ENCODE measurements at regions not wholly inside any gene's neighbourhood (a gene's known extent, or its start where the extent isn't known, plus 50 kb on each side); places are given as distances from the start of the nearest gene placed in this dataset.

GRCh38 chr19:57053401-57053800, 66.4 kb upstream of the USP29 start:
- DNase-seq: no peak
- no peak overlapping the region for H3K4me3 ChIP-seq (ENCODE audit: low read length)
- no peak overlapping the region for H3K4me3 Mint-ChIP-seq
- H3K27ac ChIP-seq (ENCODE audit: low read depth, low read length): no peak overlapping the region
- H3K27ac Mint-ChIP-seq: no peak overlapping the region
- H3K27me3 ChIP-seq (ENCODE audit: control insufficient read depth in 2 of 2, insufficient read depth in 2 of 2, low read length in 2 of 2): no peaks in the 10 kb centered on the region
- ATAC-seq: no peak
- H3K36me3 Mint-ChIP-seq: peaks cover 0 to 25% (median 3%) of the 10 kb centered on the region in 5 donors
- intact Hi-C loops (cut with micrococcal nuclease): no loop called here
- no peaks in the 10 kb centered on the region for H3K4me1 ChIP-seq (ENCODE audit: control insufficient read depth in 2 of 2, insufficient read depth in 2 of 2, low read length in 2 of 2)
- H3K27me3 Mint-ChIP-seq: peaks cover 0 to 4% (median 0%) of the 10 kb centered on the region in 5 donors
- H3K9me3 Mint-ChIP-seq: peaks cover 21 to 89% (median 43%) of the 10 kb centered on the region in 11 donors
- POLR2A ChIA-PET: no interaction called here
- H3K36me3 ChIP-seq (ENCODE audit: control insufficient read depth in 2 of 3, insufficient read depth in 3 of 3, low read length in 3 of 3): no peaks in the 10 kb centered on the region
- CTCF ChIA-PET: no interaction called here
- H3K9me3 ChIP-seq (ENCODE audit: control insufficient read depth in 2 of 3, low read length in 3 of 3): peaks cover 0 to 54% (median 0%) of the 10 kb centered on the region in 3 experiments
- no peaks in the 10 kb centered on the region for H3K4me1 Mint-ChIP-seq

- DNase-seq: no peak
- no peaks in the 10 kb centered on the region for H3K4me1 Mint-ChIP-seq
These were observed 63.8 kb upstream of the USP29 start for GRCh38 chr19:57055956-57056355.

GRCh38 chr19:57057036-57057686, 62.6 kb upstream of the USP29 start:
- Mint-ChIP-seq H3K9me3 (peaks cover 26 to 79% (median 38%) of the 10 kb centered on the region in 11 donors), H3K4me3 (no peak overlapping the region), H3K27ac (no peak overlapping the region), H3K36me3 (peaks cover 0 to 28% (median 0%) of the 10 kb centered on the region in 5 donors), H3K4me1 (no peaks in the 10 kb centered on the region), H3K27me3 (peaks cover 0 to 5% (median 0%) of the 10 kb centered on the region in 5 donors)
- ATAC-seq (no peak), DNase-seq (no peak)
- POLR2A ChIA-PET: no interaction called here
- intact Hi-C loops (cut with micrococcal nuclease): no loop called here
- Histone ChIP-seq H3K27me3 (ENCODE audit: control insufficient read depth in 2 of 2, insufficient read depth in 2 of 2, low read length in 2 of 2) (no peaks in the 10 kb centered on the region), H3K9me3 (ENCODE audit: control insufficient read depth in 2 of 3, low read length in 3 of 3) (peaks cover 0 to 41% (median 0%) of the 10 kb centered on the region in 3 experiments), H3K27ac (ENCODE audit: low read depth, low read length) (no peak overlapping the region), H3K4me3 (ENCODE audit: low read length) (no peak overlapping the region), H3K36me3 (ENCODE audit: control insufficient read depth in 2 of 3, insufficient read depth in 3 of 3, low read length in 3 of 3) (no peaks in the 10 kb centered on the region), H3K4me1 (ENCODE audit: control insufficient read depth in 2 of 2, insufficient read depth in 2 of 2, low read length in 2 of 2) (no peaks in the 10 kb centered on the region)
- CTCF ChIA-PET: no interaction called here

More at GRCh38 chr19:57055956-57056355, 63.8 kb upstream of the USP29 start:
- ChIA-PET POLR2A (no interaction called here), CTCF (no interaction called here)
- H3K4me3 Mint-ChIP-seq: no peak overlapping the region
- Histone ChIP-seq H3K36me3 (ENCODE audit: control insufficient read depth in 2 of 3, insufficient read depth in 3 of 3, low read length in 3 of 3) (no peaks in the 10 kb centered on the region), H3K27me3 (ENCODE audit: control insufficient read depth in 2 of 2, insufficient read depth in 2 of 2, low read length in 2 of 2) (no peaks in the 10 kb centered on the region), H3K4me3 (ENCODE audit: low read length) (no peak overlapping the region), H3K9me3 (ENCODE audit: control insufficient read depth in 2 of 3, low read length in 3 of 3) (peaks cover 0 to 41% (median 0%) of the 10 kb centered on the region in 3 experiments), H3K27ac (ENCODE audit: low read depth, low read length) (no peak overlapping the region), H3K4me1 (ENCODE audit: control insufficient read depth in 2 of 2, insufficient read depth in 2 of 2, low read length in 2 of 2) (no peaks in the 10 kb centered on the region)
- no peak for ATAC-seq
- H3K9me3 Mint-ChIP-seq: peaks cover 25 to 79% (median 36%) of the 10 kb centered on the region in 11 donors
- no peak overlapping the region for H3K27ac Mint-ChIP-seq
- H3K36me3 Mint-ChIP-seq: peaks cover 0 to 26% (median 3%) of the 10 kb centered on the region in 5 donors
- intact Hi-C loops (cut with micrococcal nuclease): no loop called here
- H3K27me3 Mint-ChIP-seq: peaks cover 0 to 4% (median 0%) of the 10 kb centered on the region in 5 donors

GRCh38 chr19:57058871-57059270, 60.9 kb upstream of the USP29 start:
- intact Hi-C loops (cut with micrococcal nuclease): no loop called here
- Histone ChIP-seq H3K9me3 (ENCODE audit: control insufficient read depth in 2 of 3, low read length in 3 of 3) (peaks cover 0 to 46% (median 0%) of the 10 kb centered on the region in 3 experiments), H3K4me1 (ENCODE audit: control insufficient read depth in 2 of 2, insufficient read depth in 2 of 2, low read length in 2 of 2) (no peaks in the 10 kb centered on the region), H3K27ac (ENCODE audit: low read depth, low read length) (no peak overlapping the region), H3K4me3 (ENCODE audit: low read length) (no peak overlapping the region), H3K36me3 (ENCODE audit: control insufficient read depth in 2 of 3, insufficient read depth in 3 of 3, low read length in 3 of 3) (no peaks in the 10 kb centered on the region), H3K27me3 (ENCODE audit: control insufficient read depth in 2 of 2, insufficient read depth in 2 of 2, low read length in 2 of 2) (no peaks in the 10 kb centered on the region)
- Mint-ChIP-seq H3K27ac (no peak overlapping the region), H3K9me3 (peaks cover 30 to 83% (median 41%) of the 10 kb centered on the region in 11 donors), H3K27me3 (peaks cover 0 to 6% (median 0%) of the 10 kb centered on the region in 5 donors), H3K36me3 (peaks cover 0 to 19% (median 8%) of the 10 kb centered on the region in 5 donors), H3K4me3 (no peak overlapping the region), H3K4me1 (no peaks in the 10 kb centered on the region)
- no peak for DNase-seq
- no peak for ATAC-seq
- CTCF ChIA-PET: no interaction called here
- POLR2A ChIA-PET: no interaction called here

GRCh38 chr19:57063070-57063469, 56.7 kb upstream of the USP29 start:
- ChIA-PET POLR2A (no interaction called here), CTCF (no interaction called here)
- no peaks in the 10 kb centered on the region for H3K4me1 Mint-ChIP-seq
- intact Hi-C loops (cut with micrococcal nuclease): no loop called here
- no peak for ATAC-seq
- Histone ChIP-seq H3K4me1 (ENCODE audit: control insufficient read depth in 2 of 2, insufficient read depth in 2 of 2, low read length in 2 of 2) (no peaks in the 10 kb centered on the region), H3K9me3 (ENCODE audit: control insufficient read depth in 2 of 3, low read length in 3 of 3) (peaks cover 0 to 39% (median 0%) of the 10 kb centered on the region in 3 experiments), H3K36me3 (ENCODE audit: control insufficient read depth in 2 of 3, insufficient read depth in 3 of 3, low read length in 3 of 3) (no peaks in the 10 kb centered on the region), H3K27me3 (ENCODE audit: control insufficient read depth in 2 of 2, insufficient read depth in 2 of 2, low read length in 2 of 2) (no peaks in the 10 kb centered on the region), H3K27ac (ENCODE audit: low read depth, low read length) (no peak overlapping the region), H3K4me3 (ENCODE audit: low read length) (no peak overlapping the region)
- H3K27me3 Mint-ChIP-seq: peaks cover 0 to 8% (median 0%) of the 10 kb centered on the region in 5 donors
- no peak for DNase-seq
- peak overlapping the region in 1 of 9 donors; percentile 25 for H3K27ac Mint-ChIP-seq
- no peak overlapping the region for H3K4me3 Mint-ChIP-seq
- H3K36me3 Mint-ChIP-seq: peaks cover 0 to 17% (median 8%) of the 10 kb centered on the region in 5 donors
- H3K9me3 Mint-ChIP-seq: peaks cover 18 to 86% (median 38%) of the 10 kb centered on the region in 11 donors

- intact Hi-C loops (cut with micrococcal nuclease): no loop called here
- POLR2A ChIA-PET: no interaction called here
- Mint-ChIP-seq H3K9me3 (peaks cover 15 to 95% (median 39%) of the 10 kb centered on the region in 11 donors), H3K27me3 (peaks cover 0 to 6% (median 0%) of the 10 kb centered on the region in 5 donors), H3K4me3 (no peak overlapping the region), H3K36me3 (peaks cover 0 to 16% (median 8%) of the 10 kb centered on the region in 5 donors), H3K27ac (no peak overlapping the region), H3K4me1 (peaks cover 0 to 2% (median 0%) of the 10 kb centered on the region in 7 donors)
- Histone ChIP-seq H3K27ac (ENCODE audit: low read depth, low read length) (no peak overlapping the region), H3K36me3 (ENCODE audit: control insufficient read depth in 2 of 3, insufficient read depth in 3 of 3, low read length in 3 of 3) (no peaks in the 10 kb centered on the region), H3K4me1 (ENCODE audit: control insufficient read depth in 2 of 2, insufficient read depth in 2 of 2, low read length in 2 of 2) (no peaks in the 10 kb centered on the region), H3K4me3 (ENCODE audit: low read length) (no peak overlapping the region), H3K9me3 (ENCODE audit: control insufficient read depth in 2 of 3, low read length in 3 of 3) (peaks cover 0 to 40% (median 0%) of the 10 kb centered on the region in 3 experiments), H3K27me3 (ENCODE audit: control insufficient read depth in 2 of 2, insufficient read depth in 2 of 2, low read length in 2 of 2) (no peaks in the 10 kb centered on the region)
- no peak for ATAC-seq
- DNase-seq: no peak
- CTCF ChIA-PET: no interaction called here
These were observed 52.3 kb upstream of the USP29 start for GRCh38 chr19:57067440-57067839.

GRCh38 chr19:57068311-57068710, 51.5 kb upstream of the USP29 start:
- H3K4me1 Mint-ChIP-seq: peaks cover 0 to 2% (median 0%) of the 10 kb centered on the region in 7 donors
- DNase-seq: no peak

More at GRCh38 chr19:57068311-57068710, 51.5 kb upstream of the USP29 start:
- intact Hi-C loops (cut with micrococcal nuclease): no loop called here
- no peaks in the 10 kb centered on the region for H3K36me3 ChIP-seq (ENCODE audit: control insufficient read depth in 2 of 3, insufficient read depth in 3 of 3, low read length in 3 of 3)
- Mint-ChIP-seq H3K36me3 (peaks cover 0 to 16% (median 6%) of the 10 kb centered on the region in 5 donors), H3K27ac (no peak overlapping the region), H3K4me3 (no peak overlapping the region), H3K27me3 (peaks cover 0 to 6% (median 0%) of the 10 kb centered on the region in 5 donors), H3K9me3 (peaks cover 14 to 95% (median 37%) of the 10 kb centered on the region in 11 donors)
- no peaks in the 10 kb centered on the region for H3K27me3 ChIP-seq (ENCODE audit: control insufficient read depth in 2 of 2, insufficient read depth in 2 of 2, low read length in 2 of 2)
- H3K4me1 ChIP-seq (ENCODE audit: control insufficient read depth in 2 of 2, insufficient read depth in 2 of 2, low read length in 2 of 2): no peaks in the 10 kb centered on the region
- no peak for ATAC-seq
- CTCF ChIA-PET: no interaction called here
- peaks cover 0 to 33% (median 0%) of the 10 kb centered on the region in 3 experiments for H3K9me3 ChIP-seq (ENCODE audit: control insufficient read depth in 2 of 3, low read length in 3 of 3)
- H3K27ac ChIP-seq (ENCODE audit: low read depth, low read length): no peak overlapping the region
- no peak overlapping the region for H3K4me3 ChIP-seq (ENCODE audit: low read length)
- POLR2A ChIA-PET: no interaction called here
